HCT116 (cell line): ENCODE measurements at regions not wholly inside any gene's neighbourhood (a gene's known extent, or its start where the extent isn't known, plus 50 kb on each side); places are given as distances from the start of the nearest gene placed in this dataset.

Experiments used
- ATAC-seq: fragments of 200-7000 bp; cut with Tn5 transposase; 2 replicates; pipeline ENCODE4 v1.9.1; 2020; ENCODE audit warnings: mild to moderate bottlenecking, moderate library complexity
- BruUV-seq: library from RNA; stranded (reverse); fragments of 400-500 nt; replicated peaks from 2 replicates; lab custom pipeline; 2021; lab: Mats Ljungman, UMichigan
- CTCF ChIA-PET: fragments of 300-600 bp; sonication (Branson Sonifier 250); formaldehyde crosslinking; loops from one replicate; lab custom pipeline; 2021; ENCODE audit warnings: antibody characterized with exemption; lab: Charles Lee
- POLR2A ChIA-PET: fragments of 300-600, 350-600 bp; sonication (Branson Sonifier 250); formaldehyde crosslinking; loops from one replicate; lab custom pipeline; 2021; ENCODE audit warnings: antibody characterized with exemption; lab: Charles Lee
- RAD21 ChIA-PET, 2 experiments: fragments of 300-600 bp; sonication (Branson Sonifier 250); formaldehyde crosslinking; loops; one replicate each; lab custom pipeline; 2023; ENCODE audit warnings: low total read pairs in 2 of 2; ENCODE audit not compliant: uncharacterized antibody in 2 of 2, unreplicated experiment in 2 of 2, low non-redundant PET in 1 of 2; lab: Charles Lee
- DNase-seq: peaks from one replicate; pipeline ENCODE4 v3.0.0-alpha.2; 2010; ENCODE audit warnings: low read depth, low spot score
- H2AFZ ChIP-seq: fragments of 200-600 bp; shearing (Covaris generic), sonication (generic); 2 replicates; pipeline ENCODE4 v1.6.1; 2017; ENCODE audit warnings: low read depth, mixed run types, mixed read lengths, antibody characterized with exemption, low read length; ENCODE audit not compliant: poor library complexity, severe bottlenecking
- H3K27ac ChIP-seq: 2 replicates; pipeline ENCODE4 v1.5.1; 2012; ENCODE audit warnings: low read depth, low read length
- H3K27me3 ChIP-seq: fragments of 200-600 bp; sonication (generic); 2 replicates; pipeline ENCODE4 v1.6.1; 2016; ENCODE audit warnings: mixed run types, low read length, mixed read lengths; ENCODE audit not compliant: insufficient read depth
- H3K36me3 ChIP-seq, 2 experiments: fragments of 200-500 bp in 1 of 2; fragments of 200-600 bp in 1 of 2; sonication (Bioruptor generic) in 1 of 2; sonication (generic) in 1 of 2; 2 replicates each; pipeline versions ENCODE4 v1.5.1 to v1.6.1; 2014 to 2016; ENCODE audit warnings: low read length in 2 of 2, inconsistent platforms in 1 of 2, mixed read lengths in 1 of 2, mixed run types in 1 of 2; ENCODE audit not compliant: insufficient read depth in 2 of 2, control insufficient read depth in 1 of 2
- H3K4me1 ChIP-seq, 2 experiments: fragments of 200-600 bp in 1 of 2; sonication (generic) in 1 of 2; 2 replicates each; pipeline versions ENCODE4 v1.5.1 to v1.6.1; 2012 to 2017; ENCODE audit warnings: low read length in 2 of 2, inconsistent platforms in 1 of 2, mild to moderate bottlenecking in 1 of 2, mixed read lengths in 1 of 2, mixed run types in 1 of 2, moderate library complexity in 1 of 2; ENCODE audit not compliant: insufficient read depth in 2 of 2, control insufficient read depth in 1 of 2
- H3K4me2 ChIP-seq: fragments of 200-600 bp; sonication (generic); 2 replicates; pipeline ENCODE4 v1.6.1; 2017; ENCODE audit warnings: mixed run types, low read length, mixed read lengths
- H3K4me3 ChIP-seq, 2 experiments: fragments of 200-600 bp in 1 of 2; sonication (generic) in 1 of 2; replicated peaks in 1 of 2; 2 replicates each; pipeline ENCODE4 v1.5.1; 2011 to 2016; ENCODE audit warnings: low read length in 2 of 2, control low read depth in 1 of 2, low read depth in 1 of 2, mild to moderate bottlenecking in 1 of 2, mixed read lengths in 1 of 2, mixed run types in 1 of 2
- H3K79me2 ChIP-seq: fragments of 200-600 bp; sonication (generic); 2 replicates; pipeline ENCODE4 v1.6.1; 2017; ENCODE audit warnings: mild to moderate bottlenecking, mixed run types, low read length, moderate library complexity, mixed read lengths; ENCODE audit not compliant: insufficient read depth
- H3K9ac ChIP-seq: fragments of 200-600 bp; sonication (generic); 2 replicates; pipeline ENCODE4 v1.6.1; 2016; ENCODE audit warnings: low read length, mixed read lengths
- H3K9me2 ChIP-seq: fragments of 200-600 bp; sonication (generic), shearing (Covaris generic); 2 replicates; pipeline ENCODE4 v1.6.1; 2017; ENCODE audit warnings: mixed run types, mild to moderate bottlenecking, moderate library complexity; ENCODE audit not compliant: insufficient read depth
- H3K9me3 ChIP-seq, 2 experiments: fragments of 200-500 bp in 1 of 2; fragments of 200-600 bp in 1 of 2; sonication (Bioruptor generic) in 1 of 2; sonication (generic) in 1 of 2; 2 replicates each; pipeline ENCODE4 v1.6.1; 2014 to 2017; ENCODE audit warnings: low read length in 2 of 2, mixed read lengths in 2 of 2, inconsistent platforms in 1 of 2, low read depth in 1 of 2, mild to moderate bottlenecking in 1 of 2, mixed run types in 1 of 2, moderate library complexity in 1 of 2; ENCODE audit not compliant: control insufficient read depth in 1 of 2, insufficient read depth in 1 of 2
- H4K20me1 ChIP-seq: fragments of 200-600 bp; sonication (generic), shearing (Covaris generic); 2 replicates; pipeline ENCODE4 v1.6.1; 2017; ENCODE audit warnings: mixed run types, mild to moderate bottlenecking, moderate library complexity; ENCODE audit not compliant: insufficient read depth
- CBX3 ChIP-seq: IDR thresholded peaks from 2 replicates; pipeline ENCODE4 v1.6.1; 2012; ENCODE audit warnings: low read depth
- CTCF ChIP-seq, 3 experiments: fragments of 200-600 bp in 1 of 3; sonication (generic) in 1 of 3; IDR thresholded peaks in 2 of 3; conservative IDR thresholded peaks in 1 of 3; 2 replicates each; pipeline ENCODE4 v1.5.1; 2012 to 2017; ENCODE audit warnings: low read depth in 2 of 3, low read length in 2 of 3, antibody characterized with exemption in 1 of 3, borderline replicate concordance in 1 of 3, control low read depth in 1 of 3, mild to moderate bottlenecking in 1 of 3, mixed read lengths in 1 of 3, mixed run types in 1 of 3, moderate library complexity in 1 of 3; ENCODE audit not compliant: insufficient read depth in 1 of 3
- ELF1 ChIP-seq: IDR thresholded peaks from 2 replicates; pipeline ENCODE4 v1.6.1; 2012; ENCODE audit warnings: low read depth, borderline replicate concordance
- MAX ChIP-seq: IDR thresholded peaks from 2 replicates; pipeline ENCODE4 v1.6.1; 2012
- POLR2AphosphoS5 ChIP-seq: IDR thresholded peaks from 2 replicates; pipeline ENCODE4 v1.6.1; 2011; ENCODE audit warnings: mild to moderate bottlenecking, low read depth, low read length, moderate library complexity
- RAD21 ChIP-seq: IDR thresholded peaks from 2 replicates; pipeline ENCODE4 v1.6.1; 2012; ENCODE audit warnings: low read depth, mild to moderate bottlenecking
- SP1 ChIP-seq: IDR thresholded peaks from 2 replicates; pipeline ENCODE4 v1.6.1; 2012; ENCODE audit warnings: low read depth
- ZNF274 ChIP-seq: fragments of 200-500 bp; sonication (Bioruptor generic); IDR thresholded peaks from 2 replicates; pipeline ENCODE4 v1.6.1; 2014; ENCODE audit warnings: mild to moderate bottlenecking, low read depth, low read length, inconsistent platforms
- intact Hi-C: fragments of 100-400 bp; cut with micrococcal nuclease; formaldehyde crosslinking; loops from 2 replicates; pipeline ENCODE4 v1.10.0; 2022

- Histone ChIP-seq H3K4me2 (no peak overlapping the region), H3K9me3 (no peaks in the 10 kb centered on the region), H3K9ac (no peak overlapping the region), H4K20me1 (no peaks in the 10 kb centered on the region), H3K27ac (no peak overlapping the region), H3K4me3 (no peak overlapping the region), H3K9me2 (no peaks in the 10 kb centered on the region)
- POLR2A ChIA-PET, result no interaction called here
- ATAC-seq, result no peak
- RAD21 ChIA-PET, result no interaction called here
- CTCF ChIA-PET, result no interaction called here
- intact Hi-C loops, result no loop called here
- no peak for TF ChIP-seq ZNF274
- TF ChIP-seq ELF1, result no peak
- TF ChIP-seq CTCF (IDR thresholded peaks at IDR 0.05 in 2 of 3, conservative IDR thresholded peaks at IDR 0.05 in 1 of 3; ENCODE audit: borderline replicate concordance in 1 of 3, insufficient read depth in 1 of 3, low read depth in 2 of 3, low read length in 2 of 3), result no peak
- no peak for TF ChIP-seq SP1
- TF ChIP-seq MAX, result no peak
- TF ChIP-seq POLR2AphosphoS5, result no peak
- TF ChIP-seq RAD21, result no peak
- TF ChIP-seq, all 23 proteins: peak for 0
- H3K36me3 ChIP-seq, result no peaks in the 10 kb centered on the region
- no peak for DNase-seq
- no peaks in the 10 kb centered on the region for H3K4me1 ChIP-seq
- H2AFZ ChIP-seq, result no peak overlapping the region
- no TSS peak for BruUV-seq
- H3K27me3 ChIP-seq, result no peaks in the 10 kb centered on the region
- no peaks in the 10 kb centered on the region for H3K79me2 ChIP-seq
These were observed 90.1 kb downstream of the ZNF365 start for GRCh38 chr10:62464308-62464707.

GRCh38 chr10:62466590-62466989, 92.4 kb downstream of the ZNF365 start:
- no peak overlapping the region for H3K4me2 ChIP-seq
- ChIA-PET POLR2A (no interaction called here), CTCF (no interaction called here), RAD21 (no interaction called here)
- H4K20me1 ChIP-seq, result no peaks in the 10 kb centered on the region
- no peaks in the 10 kb centered on the region for H3K79me2 ChIP-seq
- H3K27me3 ChIP-seq, result no peaks in the 10 kb centered on the region
- no peaks in the 10 kb centered on the region for H3K36me3 ChIP-seq
- no peaks in the 10 kb centered on the region for H3K9me3 ChIP-seq
- BruUV-seq, result no TSS peak
- no peaks in the 10 kb centered on the region for H3K9me2 ChIP-seq
- DNase-seq (no peak), ATAC-seq (no peak)
- no peak overlapping the region for H3K4me3 ChIP-seq
- H3K9ac ChIP-seq, result no peak overlapping the region
- no peak for TF ChIP-seq CBX3
- H2AFZ ChIP-seq, result no peak overlapping the region
- H3K4me1 ChIP-seq, result no peaks in the 10 kb centered on the region
- intact Hi-C loops, result no loop called here
- no peak overlapping the region for H3K27ac ChIP-seq
